Fibroblast of the aortic adventitia (primary cell): ENCODE measurements at regions not wholly inside any gene's neighbourhood (a gene's known extent, or its start where the extent isn't known, plus 50 kb on each side); places are given as distances from the start of the nearest gene placed in this dataset.

Experiments used
- DNase-seq: peaks from one replicate; pipeline ENCODE4 v3.0.0-alpha.2; 2010; ENCODE audit warnings: low read depth
- H3K4me3 ChIP-seq: 2 replicates; pipeline ENCODE4 v1.5.1; 2011; ENCODE audit warnings: low read depth, mild to moderate bottlenecking, control low read depth, low read length, moderate library complexity
- TF ChIP-seq, protein P1 (sequence below): IDR thresholded peaks from 2 replicates; pipeline ENCODE4 v1.5.1; 2011; ENCODE audit warnings: mild to moderate bottlenecking, low read length, control low read depth, inconsistent platforms; ENCODE audit not compliant: insufficient read depth

DNA sequence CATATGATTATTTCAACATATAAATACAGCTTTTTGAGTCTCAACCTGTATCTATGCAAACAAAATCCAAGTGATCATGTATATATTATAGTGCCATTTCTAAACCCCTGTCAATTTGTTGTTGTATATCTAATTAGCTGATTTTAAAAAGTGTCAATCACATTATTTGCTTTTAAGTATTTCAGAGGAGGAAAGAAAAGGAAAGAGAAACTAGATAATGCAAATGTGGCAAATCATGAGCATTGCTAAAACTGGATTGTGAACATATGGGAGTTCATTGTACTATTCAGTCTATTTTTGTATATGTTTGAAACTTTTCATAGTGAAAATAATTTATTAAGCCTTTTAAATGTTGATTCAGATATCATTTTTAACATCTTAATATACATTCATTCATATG is 190.7 kb downstream of the ZIC4 start:
- TF ChIP-seq, protein P1, sequence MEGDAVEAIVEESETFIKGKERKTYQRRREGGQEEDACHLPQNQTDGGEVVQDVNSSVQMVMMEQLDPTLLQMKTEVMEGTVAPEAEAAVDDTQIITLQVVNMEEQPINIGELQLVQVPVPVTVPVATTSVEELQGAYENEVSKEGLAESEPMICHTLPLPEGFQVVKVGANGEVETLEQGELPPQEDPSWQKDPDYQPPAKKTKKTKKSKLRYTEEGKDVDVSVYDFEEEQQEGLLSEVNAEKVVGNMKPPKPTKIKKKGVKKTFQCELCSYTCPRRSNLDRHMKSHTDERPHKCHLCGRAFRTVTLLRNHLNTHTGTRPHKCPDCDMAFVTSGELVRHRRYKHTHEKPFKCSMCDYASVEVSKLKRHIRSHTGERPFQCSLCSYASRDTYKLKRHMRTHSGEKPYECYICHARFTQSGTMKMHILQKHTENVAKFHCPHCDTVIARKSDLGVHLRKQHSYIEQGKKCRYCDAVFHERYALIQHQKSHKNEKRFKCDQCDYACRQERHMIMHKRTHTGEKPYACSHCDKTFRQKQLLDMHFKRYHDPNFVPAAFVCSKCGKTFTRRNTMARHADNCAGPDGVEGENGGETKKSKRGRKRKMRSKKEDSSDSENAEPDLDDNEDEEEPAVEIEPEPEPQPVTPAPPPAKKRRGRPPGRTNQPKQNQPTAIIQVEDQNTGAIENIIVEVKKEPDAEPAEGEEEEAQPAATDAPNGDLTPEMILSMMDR: no peak
- DNase-seq: no peak
- H3K4me3 ChIP-seq: no peak overlapping the region

DNA sequence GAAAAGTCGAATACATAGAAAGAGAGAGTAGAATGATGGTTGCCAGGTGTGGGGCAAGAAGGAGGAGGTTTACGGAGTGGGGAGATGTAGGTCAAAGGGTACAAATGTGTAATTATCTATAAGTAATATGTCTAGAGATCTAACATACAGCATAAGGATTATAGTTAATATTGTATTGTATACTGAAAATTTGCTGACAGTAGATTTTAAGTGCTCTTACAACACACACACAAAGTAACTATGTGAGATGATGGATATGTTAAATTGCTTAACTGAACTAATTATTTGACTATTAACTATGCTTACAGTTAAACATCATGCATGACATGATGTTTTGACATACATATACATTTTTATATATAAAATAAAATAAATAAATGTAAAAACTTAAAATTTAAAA is 192.7 kb downstream of the ZIC4 start:
- DNase-seq: no peak
- no peak overlapping the region for H3K4me3 ChIP-seq
- TF ChIP-seq, protein P1: no peak

DNA sequence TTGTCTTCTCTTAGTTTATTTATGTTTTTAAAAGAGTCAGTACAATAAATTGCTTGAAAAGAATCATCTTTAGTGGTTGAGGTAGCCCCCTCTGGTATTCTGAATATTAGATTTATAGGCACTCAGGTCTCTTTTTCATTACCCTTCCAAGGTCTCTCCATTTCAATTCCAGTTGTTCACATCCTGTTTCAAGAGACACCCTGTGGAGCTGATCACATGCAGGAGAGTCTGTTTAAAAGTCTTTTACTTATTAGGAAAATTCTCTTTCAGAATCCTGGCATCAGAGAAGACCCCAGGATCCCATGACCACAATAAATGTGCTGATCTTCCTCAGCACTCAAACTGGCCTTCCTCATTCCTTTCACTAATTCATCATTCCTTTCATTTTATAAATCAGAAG is 195.7 kb downstream of the ZIC4 start:
- no peak for DNase-seq
- no peak overlapping the region for H3K4me3 ChIP-seq
- TF ChIP-seq, protein P1: no peak

DNA sequence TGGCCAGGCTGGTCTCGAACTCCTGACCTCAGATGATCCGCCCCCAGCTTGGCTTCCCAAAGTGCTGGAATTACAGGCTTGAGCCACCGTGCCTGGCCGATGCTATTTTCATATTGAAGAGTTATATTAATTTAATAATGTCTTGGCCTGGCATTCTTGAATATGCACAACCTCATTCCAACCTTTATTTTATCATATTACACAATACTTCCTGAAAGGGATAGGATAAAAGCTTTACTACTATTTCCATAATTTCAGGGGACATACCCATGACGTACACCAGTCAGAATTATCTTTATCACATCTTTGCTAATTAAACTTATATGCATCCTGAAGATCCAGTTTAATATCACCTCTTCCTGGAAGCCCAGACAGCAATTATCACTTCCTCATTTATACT is 205.3 kb downstream of the ZIC4 start:
- TF ChIP-seq, protein P1: no peak
- no peak for DNase-seq
- H3K4me3 ChIP-seq: no peak overlapping the region

DNA sequence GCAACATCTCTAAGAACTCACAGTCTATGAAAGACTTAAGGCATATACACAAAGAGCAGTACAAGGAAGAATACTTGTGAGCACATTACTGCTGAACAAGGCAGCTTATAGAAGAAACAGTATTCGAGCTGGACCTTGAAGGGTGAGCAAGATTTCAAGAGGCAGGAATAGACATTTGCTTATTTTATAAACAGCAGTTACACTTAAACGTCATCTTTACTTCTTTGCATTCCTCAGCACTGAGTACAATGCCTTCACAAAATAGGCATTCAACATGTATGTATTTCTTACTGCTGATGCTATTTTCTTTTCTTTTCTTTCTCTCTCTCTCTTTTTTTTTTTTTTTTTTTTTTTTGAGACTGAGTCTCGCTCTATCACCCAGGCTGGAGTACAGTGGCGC is 205.8 kb downstream of the ZIC4 start:
- H3K4me3 ChIP-seq: no peak overlapping the region
- DNase-seq: peak; percentile 36
- TF ChIP-seq, protein P1: no peak

DNA sequence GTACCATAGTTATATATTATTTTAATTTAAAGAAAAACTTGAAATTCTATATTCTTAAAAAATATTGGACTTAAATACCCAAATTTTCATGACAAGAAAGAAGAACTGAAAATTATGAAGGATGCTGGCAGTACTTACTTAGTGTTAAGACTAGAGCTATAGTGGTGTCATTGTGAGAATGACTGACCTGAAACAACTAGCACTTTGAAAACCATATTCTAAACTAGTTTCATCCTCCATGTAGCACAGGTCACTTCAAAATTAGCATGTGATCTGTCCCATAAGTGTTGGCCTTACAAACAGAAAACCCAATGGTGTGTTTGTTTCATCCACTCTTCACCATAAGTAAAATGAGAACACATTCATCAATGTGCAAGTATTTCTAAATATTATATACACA is 208.6 kb downstream of the ZIC4 start:
- TF ChIP-seq, protein P1: no peak
- no peak for DNase-seq
- H3K4me3 ChIP-seq: no peak overlapping the region

DNA sequence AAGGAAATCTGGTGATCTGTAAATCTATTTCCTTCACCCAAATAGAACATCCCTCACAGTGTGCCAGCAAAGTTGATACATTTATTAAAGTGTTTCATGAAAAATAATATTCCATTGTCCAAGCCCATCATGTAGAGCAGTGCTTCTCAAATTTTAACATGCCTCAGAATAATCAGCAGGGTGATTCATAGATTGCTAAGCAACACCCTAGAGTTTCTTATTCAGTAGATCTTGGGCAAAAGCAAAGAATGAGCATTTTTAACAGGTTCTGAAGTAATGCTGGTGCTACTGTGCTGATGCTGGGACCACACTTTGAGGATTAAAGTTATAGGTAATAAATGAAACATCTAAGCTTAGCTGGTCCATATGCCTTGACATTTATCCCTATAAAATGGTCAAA is 210.5 kb downstream of the ZIC4 start:
- H3K4me3 ChIP-seq: no peak overlapping the region

More for the DNA sequence above, 210.5 kb downstream of the ZIC4 start:
- TF ChIP-seq, protein P1: no peak
- DNase-seq: peak; percentile 43
